LNCaP clone FGC (cell line): ENCODE measurements at regions not wholly inside any gene's neighbourhood (a gene's known extent, or its start where the extent isn't known, plus 50 kb on each side); places are given as distances from the start of the nearest gene placed in this dataset.

Experiments used
- DNase-seq: peaks from one replicate; pipeline ENCODE4 v3.0.0-alpha.2; 2011; ENCODE audit warnings: low read depth
- H3K4me3 ChIP-seq: 2 replicates; pipeline ENCODE4 v1.5.1; 2011; ENCODE audit warnings: mild to moderate bottlenecking, low read depth, low read length, control low read depth
- CTCF ChIP-seq: IDR thresholded peaks from 2 replicates; pipeline ENCODE4 v1.5.1; 2012; ENCODE audit warnings: mild to moderate bottlenecking; ENCODE audit not compliant: control insufficient read depth, insufficient read depth; ENCODE audit errors: extremely low read depth

GRCh38 chr9:97755618-97756267, 58.6 kb upstream of the XPA start:
- no peak overlapping the region for H3K4me3 ChIP-seq
- TF ChIP-seq CTCF = no peak
- no peak for DNase-seq

GRCh38 chr9:97756991-97757390, 59.9 kb upstream of the XPA start:
- DNase-seq = no peak
- no peak for TF ChIP-seq CTCF
- H3K4me3 ChIP-seq = no peak overlapping the region

DNA sequence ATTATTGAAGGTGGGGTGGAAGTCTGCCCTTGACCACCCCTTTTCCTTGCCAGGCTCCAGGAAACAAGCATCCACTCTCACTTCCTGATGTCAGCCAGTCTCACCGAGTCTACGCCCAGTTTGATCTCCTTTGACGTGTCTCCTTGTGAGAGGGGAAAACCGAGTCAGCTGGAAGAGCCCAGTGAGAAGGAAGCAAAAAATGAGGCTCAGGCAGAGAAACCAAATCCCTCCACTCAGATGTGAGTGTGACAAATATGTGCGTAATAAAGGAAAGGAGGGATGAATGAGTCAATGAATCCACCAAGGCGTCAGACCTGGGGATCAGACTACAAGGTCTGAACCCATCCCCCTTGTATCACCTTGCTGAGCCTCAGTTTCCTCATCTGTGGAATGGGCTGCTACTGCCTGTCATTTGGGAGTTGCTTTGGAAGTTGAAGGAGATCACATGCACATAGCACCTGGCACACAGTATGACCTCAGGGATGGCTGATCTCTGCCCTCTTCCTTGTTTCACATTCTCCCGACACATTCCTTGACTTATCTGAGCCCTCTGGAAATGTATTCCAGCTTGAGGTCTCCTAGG, 61.3 kb upstream of the XPA start:
- no peak for DNase-seq
- H3K4me3 ChIP-seq = no peak overlapping the region
- no peak for TF ChIP-seq CTCF

DNA sequence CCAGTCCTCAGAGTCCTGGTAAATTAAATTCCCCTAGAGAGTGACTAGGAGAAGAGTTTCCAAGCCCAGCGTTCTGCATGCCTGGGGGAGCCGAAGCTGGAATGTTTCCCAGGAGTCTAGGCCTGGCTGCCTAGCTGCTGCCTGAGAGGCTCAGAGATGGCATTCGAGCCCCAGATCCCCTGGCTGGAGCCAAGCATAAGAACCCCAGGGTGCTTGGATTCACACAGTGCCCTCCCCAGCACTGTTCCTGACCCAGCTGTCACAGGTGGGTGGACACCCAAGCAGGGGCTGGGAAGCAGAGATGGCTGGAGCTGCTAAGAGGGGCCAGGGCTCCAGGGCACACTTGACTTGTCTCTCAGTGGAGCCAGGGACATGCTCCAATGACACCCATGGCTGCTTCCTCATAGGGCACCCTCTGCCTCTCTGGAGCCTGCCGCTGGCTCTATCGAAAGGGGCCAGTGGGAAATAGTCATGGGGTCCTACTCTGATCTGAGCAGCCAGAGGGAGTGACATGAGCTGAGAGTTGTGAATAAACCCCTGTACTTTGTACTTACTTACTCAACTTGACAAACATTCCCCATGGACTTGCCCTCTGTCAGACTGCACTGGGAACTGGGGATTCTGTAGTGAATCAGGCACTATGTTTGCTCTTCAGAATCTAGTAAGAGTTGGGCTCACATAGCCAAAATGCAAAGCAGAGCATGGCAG, 62.6 kb upstream of the XPA start:
- DNase-seq = no peak
- H3K4me3 ChIP-seq = no peak overlapping the region
- TF ChIP-seq CTCF = no peak

GRCh38 chr9:97761056-97761598, 64.0 kb upstream of the XPA start:
- no peak for TF ChIP-seq CTCF
- no peak for DNase-seq
- no peak overlapping the region for H3K4me3 ChIP-seq

DNA sequence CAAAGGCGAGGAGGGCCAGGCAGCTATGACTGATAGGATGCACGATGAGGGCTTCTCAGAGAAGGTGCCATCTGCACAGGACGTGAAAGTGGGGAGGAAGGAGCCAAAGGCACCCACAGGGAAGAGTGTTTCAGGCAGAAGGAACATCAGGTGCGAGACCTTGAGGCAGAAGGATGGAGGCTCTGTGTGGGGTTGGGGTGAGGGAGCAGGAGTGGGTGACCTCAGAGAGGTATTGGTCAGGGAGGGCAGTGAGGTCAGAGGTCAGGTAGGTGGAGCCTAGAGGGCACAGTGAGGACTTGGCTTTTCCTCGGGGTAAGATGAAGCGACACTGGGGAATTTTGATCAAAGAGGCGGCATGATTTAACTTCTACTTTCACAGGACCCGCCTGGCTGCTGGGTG, 64.7 kb upstream of the XPA start:
- DNase-seq = no peak
- TF ChIP-seq CTCF = no peak
- H3K4me3 ChIP-seq = no peak overlapping the region
